PC-9 (cell line): ENCODE measurements at regions not wholly inside any gene's neighbourhood (a gene's known extent, or its start where the extent isn't known, plus 50 kb on each side); places are given as distances from the start of the nearest gene placed in this dataset.

Experiments used
- BruUV-seq: library from RNA; stranded (reverse); fragments of 400-500 nt; replicated peaks from 2 replicates; lab custom pipeline; 2021; lab: Mats Ljungman, UMichigan
- CTCF ChIA-PET: fragments of 300-600 bp; sonication (Branson Sonifier 250); formaldehyde crosslinking; loops from one replicate; lab custom pipeline; 2022; ENCODE audit warnings: antibody characterized with exemption; lab: Charles Lee
- POLR2A ChIA-PET: fragments of 300-600 bp; sonication (Branson Sonifier 250); formaldehyde crosslinking; loops from one replicate; lab custom pipeline; 2022; ENCODE audit warnings: antibody characterized with exemption; ENCODE audit not compliant: unreplicated experiment; lab: Charles Lee
- DNase-seq, 2 experiments: peaks; one replicate each; pipeline versions ENCODE4 v3.0.0 to v3.0.0-alpha.2; 2015 to 2022; ENCODE audit warnings: mixed read lengths in 1 of 2
- H2AFZ ChIP-seq: fragments of 200-600 bp; sonication (generic); 2 replicates; pipeline ENCODE4 v1.8.1; 2017; ENCODE audit warnings: antibody characterized with exemption
- H3F3A ChIP-seq: fragments of 200-600 bp; sonication (generic); 2 replicates; pipeline ENCODE4 v1.8.1; 2017; ENCODE audit warnings: antibody characterized with exemption, mild to moderate bottlenecking, low read depth; ENCODE audit not compliant: insufficient read depth
- H3K27ac ChIP-seq: fragments of 200-600 bp; sonication (generic); 2 replicates; pipeline ENCODE4 v1.6.1; 2016; ENCODE audit warnings: mixed run types
- H3K27me3 ChIP-seq: fragments of 200-600 bp; sonication (generic); 2 replicates; pipeline ENCODE4 v1.6.1; 2016; ENCODE audit warnings: low read depth, mixed run types; ENCODE audit not compliant: insufficient read depth
- H3K36me3 ChIP-seq: fragments of 200-600 bp; sonication (generic); 2 replicates; pipeline ENCODE4 v1.6.1; 2016; ENCODE audit warnings: low read depth, mixed run types
- H3K4me1 ChIP-seq: fragments of 200-600 bp; sonication (generic); replicated peaks from 2 replicates; pipeline ENCODE4 v1.6.1; 2016; ENCODE audit warnings: mixed run types; ENCODE audit not compliant: insufficient read depth
- H3K4me2 ChIP-seq: fragments of 200-600 bp; sonication (generic); 2 replicates; pipeline ENCODE4 v1.6.1; 2017; ENCODE audit warnings: mixed run types
- H3K4me3 ChIP-seq: fragments of 200-600 bp; sonication (generic); 2 replicates; pipeline ENCODE4 v1.6.1; 2016; ENCODE audit warnings: mixed run types
- H3K79me2 ChIP-seq: fragments of 200-600 bp; sonication (generic); 2 replicates; pipeline ENCODE4 v1.6.1; 2017; ENCODE audit warnings: low read depth, mixed run types
- H3K9me2 ChIP-seq: fragments of 200-600 bp; sonication (generic); 2 replicates; pipeline ENCODE4 v1.8.1; 2017; ENCODE audit warnings: mild to moderate bottlenecking; ENCODE audit not compliant: insufficient read depth
- H3K9me3 ChIP-seq: fragments of 200-600 bp; sonication (generic); 2 replicates; pipeline ENCODE4 v1.8.1; 2016; ENCODE audit warnings: low read depth; ENCODE audit not compliant: insufficient read depth
- H4K20me1 ChIP-seq: fragments of 200-600 bp; sonication (generic); 2 replicates; pipeline ENCODE4 v1.8.1; 2017; ENCODE audit not compliant: insufficient read depth
- CTCF ChIP-seq: fragments of 200-600 bp; sonication (generic); conservative IDR thresholded peaks from 2 replicates; pipeline ENCODE4 v1.6.1; 2017; ENCODE audit warnings: mixed run types, antibody characterized with exemption, mild to moderate bottlenecking, moderate library complexity
- EZH2 ChIP-seq: fragments of 200-600 bp; sonication (generic); IDR thresholded peaks from 2 replicates; pipeline ENCODE4 v1.8.0; 2017; ENCODE audit warnings: antibody characterized with exemption, low read depth
- intact Hi-C: fragments of 100-400 bp; cut with micrococcal nuclease; formaldehyde crosslinking; loops from one replicate; pipeline ENCODE4 v1.10.0; 2022; ENCODE audit not compliant: unreplicated experiment

DNA sequence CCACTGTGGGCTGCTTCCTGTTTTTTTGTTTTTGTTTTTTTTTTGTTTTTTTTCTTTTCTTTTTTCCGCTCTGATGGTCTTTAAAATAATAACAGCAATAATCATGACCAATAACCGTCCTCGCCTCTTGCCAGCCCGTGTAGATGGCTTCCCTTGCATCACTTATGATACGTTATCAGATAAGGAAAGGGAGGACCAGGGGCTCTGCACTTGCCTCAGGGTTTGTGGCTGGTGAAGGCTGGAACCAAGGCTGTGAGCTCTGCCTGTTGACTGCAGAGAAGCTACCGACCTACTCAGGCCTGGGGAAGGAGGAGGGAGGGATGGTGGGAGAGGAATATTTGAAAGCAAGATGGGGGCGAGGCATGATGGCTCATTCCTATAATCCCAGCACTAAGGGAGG lies 114.0 kb upstream of the SDK2 start:
- CTCF ChIA-PET = no interaction called here
- TF ChIP-seq EZH2 (no peak), CTCF (no peak)
- Histone ChIP-seq H3K27ac (no peak overlapping the region), H3K4me2 (no peak overlapping the region), H3K4me1 (no peaks in the 10 kb centered on the region), H2AFZ (no peak overlapping the region), H3K79me2 (no peaks in the 10 kb centered on the region), H3K27me3 (peaks cover 93% of the 10 kb centered on the region), H3K4me3 (no peak overlapping the region), H3K36me3 (no peaks in the 10 kb centered on the region), H3F3A (no peaks in the 10 kb centered on the region), H3K9me3 (no peaks in the 10 kb centered on the region), H3K9me2 (no peaks in the 10 kb centered on the region), H4K20me1 (no peaks in the 10 kb centered on the region; the same call in 1 of the 2 replicates)
- DNase-seq = no peak
- POLR2A ChIA-PET = no interaction called here
- intact Hi-C loops = no loop called here
- BruUV-seq = no TSS peak

DNA sequence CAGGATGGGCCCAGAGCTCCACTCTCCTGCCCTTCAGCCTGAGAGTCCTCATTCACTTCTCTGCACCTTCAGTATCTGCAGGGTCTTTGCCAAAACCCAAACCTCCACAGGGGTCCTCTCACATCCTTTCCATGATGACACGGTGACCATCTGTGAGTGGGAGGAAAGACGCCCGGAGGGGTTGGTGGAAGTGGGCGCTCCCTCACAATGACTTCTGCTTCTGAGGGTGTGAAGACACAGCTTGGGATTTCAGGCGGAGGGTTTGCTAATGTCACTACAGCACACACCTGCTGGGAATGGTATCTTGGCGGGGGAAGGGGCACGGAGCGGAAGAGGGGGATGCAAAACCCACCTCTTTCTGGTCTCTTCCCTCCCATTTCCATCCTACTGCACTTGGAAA lies 115.1 kb upstream of the SDK2 start:
- no peak overlapping the region for H3K4me3 ChIP-seq
- peaks cover 93% of the 10 kb centered on the region for H3K27me3 ChIP-seq
- H3K79me2 ChIP-seq = no peaks in the 10 kb centered on the region
- DNase-seq = no peak
- H3F3A ChIP-seq = no peaks in the 10 kb centered on the region
- no peak for TF ChIP-seq EZH2
- no peak for TF ChIP-seq CTCF
- intact Hi-C loops = no loop called here
- no peaks in the 10 kb centered on the region for H3K9me2 ChIP-seq
- no peaks in the 10 kb centered on the region for H3K36me3 ChIP-seq
- H4K20me1 ChIP-seq = no peaks in the 10 kb centered on the region; the same call in 1 of the 2 replicates
- no peak overlapping the region for H3K27ac ChIP-seq
- CTCF ChIA-PET = no interaction called here
- no peak overlapping the region for H2AFZ ChIP-seq
- no peak overlapping the region for H3K4me2 ChIP-seq
- no peaks in the 10 kb centered on the region for H3K4me1 ChIP-seq
- no peaks in the 10 kb centered on the region for H3K9me3 ChIP-seq
- POLR2A ChIA-PET = no interaction called here
- no TSS peak for BruUV-seq

GRCh38 chr17:73759734-73760438 lies 115.6 kb upstream of the SDK2 start:
- Histone ChIP-seq H3K27ac (no peak overlapping the region), H3K4me3 (no peak overlapping the region), H3K79me2 (no peaks in the 10 kb centered on the region), H3F3A (no peaks in the 10 kb centered on the region), H3K4me1 (no peaks in the 10 kb centered on the region), H2AFZ (no peak overlapping the region), H3K36me3 (no peaks in the 10 kb centered on the region), H3K4me2 (no peak overlapping the region), H4K20me1 (no peaks in the 10 kb centered on the region; the same call in 1 of the 2 replicates), H3K27me3 (peaks cover 91% of the 10 kb centered on the region), H3K9me3 (no peaks in the 10 kb centered on the region), H3K9me2 (no peaks in the 10 kb centered on the region)
- POLR2A ChIA-PET = no interaction called here
- CTCF ChIA-PET = no interaction called here
- TF ChIP-seq CTCF = no peak
- no peak for TF ChIP-seq EZH2
- no TSS peak for BruUV-seq
- no peak for DNase-seq
- intact Hi-C loops = no loop called here
